K562 (cell line): ENCODE measurements at regions not wholly inside any gene's neighbourhood (a gene's known extent, or its start where the extent isn't known, plus 50 kb on each side); places are given as distances from the start of the nearest gene placed in this dataset.

ENCODE experiments used
- ATAC-seq: fragments of 200-7000 bp; cut with Tn5 transposase; 3 replicates; pipeline ENCODE4 v1.9.1; 2020; ENCODE audit warnings: moderate library complexity
- BruUV-seq: library from RNA; stranded (reverse); fragments of 400-500 nt; replicated peaks from 2 replicates; lab custom pipeline; 2021; lab: Mats Ljungman, UMichigan
- CTCF ChIA-PET: fragments of 300-600 bp; formaldehyde crosslinking; extraction: SDS; loops from one replicate; lab custom pipeline; 2021; ENCODE audit warnings: low intra/inter-chr PET ratio; lab: Yijun Ruan, JAX
- POLR2A ChIA-PET: fragments of 300-600, 350-650 bp; sonication (Branson Sonifier 250); formaldehyde crosslinking; extraction: SDS; loops from one replicate; lab custom pipeline; 2021; ENCODE audit warnings: antibody characterized with exemption, inconsistent platforms; lab: Yijun Ruan, JAX
- DNase-seq, 4 experiments: peaks; one replicate each; pipeline versions ENCODE4 v3.0.0 to v3.0.0-alpha.2; 2011 to 2018; ENCODE audit warnings: low spot score in 3 of 4, mixed read lengths in 3 of 4; ENCODE audit errors: extremely low read depth in 1 of 4
- FAIRE-seq: peaks from 2 replicates; lab custom pipeline; 2011; peaks lifted over from hg19 to GRCh38; lab: Jason Lieb, UNC
- H2AFZ ChIP-seq: 2 replicates; pipeline ENCODE4 v1.6.0; 2011; ENCODE audit warnings: low read depth, low read length, control low read depth, inconsistent platforms
- H3K27ac ChIP-seq: fragments of 200-600 bp; 3 replicates; pipeline ENCODE4 v1.8.0; 2011; ENCODE audit warnings: low read depth, mild to moderate bottlenecking, control low read depth, inconsistent platforms, low read length, moderate library complexity, mixed read lengths; ENCODE audit errors: extremely low read depth
- H3K27me3 ChIP-seq, 2 experiments: fragments of 300-600 bp in 1 of 2; 2 replicates in 1 of 2; 3 replicates in 1 of 2; pipeline versions ENCODE4 v1.6.0 to v1.8.0; 2011; ENCODE audit warnings: inconsistent platforms in 2 of 2, low read length in 2 of 2, mild to moderate bottlenecking in 1 of 2, mixed read lengths in 1 of 2, moderate library complexity in 1 of 2; ENCODE audit not compliant: control insufficient read depth in 2 of 2, insufficient read depth in 2 of 2
- H3K36me3 ChIP-seq: fragments of 300-600 bp; 3 replicates; pipeline ENCODE4 v1.8.0; 2011; ENCODE audit warnings: mild to moderate bottlenecking, low read length, inconsistent platforms; ENCODE audit not compliant: control insufficient read depth, insufficient read depth
- H3K4me1 ChIP-seq, 2 experiments: fragments of 200-600 bp in 1 of 2; replicated peaks in 1 of 2; 2 replicates in 1 of 2; 3 replicates in 1 of 2; pipeline versions ENCODE4 v1.5.1 to v1.8.0; 2011; ENCODE audit warnings: inconsistent platforms in 2 of 2, low read length in 2 of 2, mild to moderate bottlenecking in 1 of 2, mixed read lengths in 1 of 2, moderate library complexity in 1 of 2; ENCODE audit not compliant: control insufficient read depth in 2 of 2, insufficient read depth in 2 of 2
- H3K4me2 ChIP-seq: 2 replicates; pipeline ENCODE4 v1.6.1; 2011; ENCODE audit warnings: low read length, control low read depth, inconsistent platforms, mixed read lengths; ENCODE audit not compliant: insufficient read depth
- H3K4me3 ChIP-seq: fragments of 200-600 bp; sonication (generic), shearing (Covaris generic); 2 replicates; pipeline ENCODE4 v1.5.1; 2016; ENCODE audit warnings: control low read depth, inconsistent platforms
- H3K79me2 ChIP-seq: fragments of 200-600 bp; 3 replicates; pipeline ENCODE4 v1.8.0; 2011; ENCODE audit warnings: low read length, inconsistent platforms; ENCODE audit not compliant: control insufficient read depth, insufficient read depth
- H3K9ac ChIP-seq, 2 experiments: 2 replicates each; pipeline versions ENCODE4 v1.6.0 to v1.6.1; 2011; ENCODE audit warnings: low read depth in 2 of 2, low read length in 2 of 2, control low read depth in 1 of 2, inconsistent platforms in 1 of 2, mild to moderate bottlenecking in 1 of 2, mixed read lengths in 1 of 2; ENCODE audit not compliant: insufficient read depth in 1 of 2
- H3K9me1 ChIP-seq: one replicate; pipeline ENCODE4 v1.6.0; 2011; ENCODE audit warnings: inconsistent platforms, mild to moderate bottlenecking, low read length, moderate library complexity; ENCODE audit not compliant: control insufficient read depth, insufficient read depth
- H3K9me3 ChIP-seq: replicated peaks from 2 replicates; pipeline ENCODE4 v1.5.1; 2011; ENCODE audit warnings: low read depth, low read length, inconsistent platforms; ENCODE audit not compliant: control insufficient read depth, insufficient read depth
- H4K20me1 ChIP-seq: replicated peaks from 2 replicates; pipeline ENCODE4 v1.6.1; 2011; ENCODE audit warnings: low read length, inconsistent platforms, mixed read lengths; ENCODE audit not compliant: control insufficient read depth, insufficient read depth
- HMGXB4 ChIP-seq: sonication (generic); formaldehyde crosslinking; IDR thresholded peaks from 2 replicates; pipeline ENCODE4 v1.8.1; 2023; ENCODE audit warnings: mild to moderate bottlenecking, missing genetic modification reagents
- HSF4 ChIP-seq: fragments of 250-450 bp; sonication (Bioruptor Pico); IDR thresholded peaks from 2 replicates; pipeline ENCODE4 v2.1.2; 2022; ENCODE audit warnings: mild to moderate bottlenecking, moderate library complexity, borderline replicate concordance
- MCM5 ChIP-seq: fragments of 450-650 bp; IDR thresholded peaks from 2 replicates; pipeline ENCODE4 v1.6.1; 2016; ENCODE audit warnings: low read depth
- PCBP2 ChIP-seq: fragments of 200-400 bp; formaldehyde crosslinking; IDR thresholded peaks from 2 replicates; pipeline ENCODE4 v1.6.1; 2018; ENCODE audit warnings: low read length, low read depth, mild to moderate bottlenecking, moderate library complexity; ENCODE audit not compliant: poor library complexity, severe bottlenecking
- PKNOX1 ChIP-seq: fragments of 450-650 bp; IDR thresholded peaks from 2 replicates; pipeline ENCODE4 v1.6.1; 2016
- PRMT5 ChIP-seq: sonication (generic); formaldehyde crosslinking; IDR thresholded peaks from 2 replicates; pipeline ENCODE4 v1.5.0; 2020; ENCODE audit warnings: missing genetic modification reagents
- PTBP1 ChIP-seq: fragments of 200-400 bp; formaldehyde crosslinking; IDR thresholded peaks from 2 replicates; pipeline ENCODE4 v1.6.1; 2017; ENCODE audit warnings: low read depth, low read length
- RBM39 ChIP-seq: fragments of 200-400 bp; formaldehyde crosslinking; optimal IDR thresholded peaks from 2 replicates; pipeline ENCODE3; 2018; ENCODE audit warnings: low read depth, low read length
- SIN3B ChIP-seq: fragments of 450-650 bp; IDR thresholded peaks from 2 replicates; pipeline ENCODE4 v1.6.1; 2017; ENCODE audit warnings: low read depth, mild to moderate bottlenecking, moderate library complexity
- SMAD4 ChIP-seq: fragments of 250-450 bp; sonication (Bioruptor Pico); conservative IDR thresholded peaks from 2 replicates; pipeline ENCODE4 v1.8.0; 2021; ENCODE audit warnings: inconsistent platforms, mild to moderate bottlenecking, moderate library complexity
- SRSF7 ChIP-seq: fragments of 200-400 bp; formaldehyde crosslinking; optimal IDR thresholded peaks from 2 replicates; pipeline ENCODE3; 2017; ENCODE audit warnings: mild to moderate bottlenecking, low read depth, low read length
- USF1 ChIP-seq: sonication (generic); formaldehyde crosslinking; IDR thresholded peaks from 2 replicates; pipeline ENCODE4 v1.9.0; 2022; ENCODE audit warnings: mild to moderate bottlenecking, missing genetic modification reagents
- ZFPM2 ChIP-seq: fragments of 250-450 bp; sonication (Bioruptor Pico); IDR thresholded peaks from 2 replicates; pipeline ENCODE4 v1.5.1; 2022; ENCODE audit warnings: mild to moderate bottlenecking
- WGBS: fragments of 100-300 bp; shearing (Covaris generic); methylation state at CpG from one replicate; pipeline ENCODE4 v1.1.6; 2016; ENCODE audit warnings: low coverage, mixed read lengths; ENCODE audit not compliant: insufficient coverage; ENCODE audit errors: missing lambda C conversion rate; 5-methylcytosine and 5-hydroxymethylcytosine counted together
- in situ Hi-C: fragments of 300-500 bp; cut with MboI; formaldehyde crosslinking; loops from 4 replicates; pipeline ENCODE4 v1.15.0; 2018; ENCODE audit warnings: inconsistent platforms, mixed read lengths
- intact Hi-C: fragments of 100-400 bp; cut with micrococcal nuclease; formaldehyde crosslinking; loops from 2 replicates; pipeline ENCODE4 v1.14.2; 2022

- Histone ChIP-seq H3K9me3 (no peaks in the 10 kb centered on the region), H3K4me3 (no peak overlapping the region), H3K36me3 (no peaks in the 10 kb centered on the region), H3K27ac (no peak overlapping the region), H3K79me2 (no peaks in the 10 kb centered on the region), H3K4me1 (no peaks in the 10 kb centered on the region), H2AFZ (no peak overlapping the region), H4K20me1 (no peaks in the 10 kb centered on the region), H3K4me2 (no peak overlapping the region), H3K9me1 (no peaks in the 10 kb centered on the region), H3K9ac (no peak overlapping the region), H3K27me3 (no peaks in the 10 kb centered on the region)
- 0% methylated on average over 4 of the region's 5 CpGs for WGBS
- TF ChIP-seq RBM39 (no peak), SIN3B (no peak), PKNOX1 (no peak), PTBP1 (no peak), ZFPM2 (CRISPR knock-in tag) (no peak), PRMT5 (CRISPR knock-in tag) (no peak), SRSF7 (no peak), MCM5 (no peak), HMGXB4 (CRISPR knock-in tag) (no peak), PCBP2 (no peak), HSF4 (CRISPR knock-in tag) (no peak), SMAD4 (CRISPR knock-in tag) (no peak), USF1 (CRISPR knock-in tag) (no peak)
- ChIA-PET POLR2A (no interaction called here), CTCF (no interaction called here)
- no peak for ATAC-seq
- no peak for FAIRE-seq
- no peak for DNase-seq
- no TSS peak for BruUV-seq
- intact Hi-C loops, result no loop called here
- in situ Hi-C loops, result no loop called here
Measured at GRCh38 chr20:11437611-11438380, 479.9 kb upstream of the BTBD3 start.
